NCI-H2029 (cell line): ENCODE measurements at regions not wholly inside any gene's neighbourhood (a gene's known extent, or its start where the extent isn't known, plus 50 kb on each side); places are given as distances from the start of the nearest gene placed in this dataset.

Experiments
- DNase-seq: peaks from one replicate; lab custom pipeline; 2025; lab: John Stamatoyannopoulos, UW

- no peak for DNase-seq
Measured at GRCh38 chr16:86959729-86960128, 357.5 kb downstream of the C16orf95 start.

GRCh38 chr16:86960266-86960665, 356.9 kb downstream of the C16orf95 start:
- no peak for DNase-seq

GRCh38 chr16:86961171-86961601, 356.0 kb downstream of the C16orf95 start:
- no peak for DNase-seq

GRCh38 chr16:86962259-86962658, 354.9 kb downstream of the C16orf95 start:
- DNase-seq, result no peak

- DNase-seq, result no peak
Measured at GRCh38 chr16:86962913-86963312, 354.3 kb downstream of the C16orf95 start.

GRCh38 chr16:86963600-86964575, 353.3 kb downstream of the C16orf95 start:
- no peak for DNase-seq

- DNase-seq, result no peak
Measured at GRCh38 chr16:86964796-86965241, 352.4 kb downstream of the C16orf95 start.

- no peak for DNase-seq
Measured at GRCh38 chr16:86965331-86965730, 351.9 kb downstream of the C16orf95 start.

GRCh38 chr16:86965840-86966550, 351.2 kb downstream of the C16orf95 start:
- DNase-seq, result no peak

GRCh38 chr16:86966777-86967176, 350.4 kb downstream of the C16orf95 start:
- DNase-seq, result no peak

- no peak for DNase-seq
Measured at GRCh38 chr16:86968866-86969265, 348.3 kb downstream of the C16orf95 start.

- no peak for DNase-seq
Measured at GRCh38 chr16:86969716-86970115, 347.5 kb downstream of the C16orf95 start.

- no peak for DNase-seq
Measured at GRCh38 chr16:86970279-86970678, 346.9 kb downstream of the C16orf95 start.

GRCh38 chr16:86970726-86971125, 346.5 kb downstream of the C16orf95 start:
- no peak for DNase-seq

- DNase-seq, result no peak
Measured at GRCh38 chr16:86971251-86971650, 345.9 kb downstream of the C16orf95 start.

- DNase-seq, result no peak
Measured at GRCh38 chr16:86974120-86974519, 343.1 kb downstream of the C16orf95 start.

- DNase-seq, result no peak
Measured at GRCh38 chr16:86975445-86975844, 341.7 kb downstream of the C16orf95 start.

- DNase-seq, result no peak
Measured at GRCh38 chr16:86977076-86977676, 340.0 kb downstream of the C16orf95 start.

GRCh38 chr16:86978445-86979030, 338.7 kb downstream of the C16orf95 start:
- DNase-seq, result no peak

- no peak for DNase-seq
Measured at GRCh38 chr16:86979061-86979460, 338.1 kb downstream of the C16orf95 start.

- DNase-seq, result no peak
Measured at GRCh38 chr16:86979984-86980553, 337.1 kb downstream of the C16orf95 start.

GRCh38 chr16:86980644-86981043, 336.5 kb downstream of the C16orf95 start:
- no peak for DNase-seq
